ENCODE measurements at regions not wholly inside any gene's neighbourhood (a gene's known extent, or its start where the extent isn't known, plus 50 kb on each side); places are given as distances from the start of the nearest gene placed in this dataset.

DNA sequence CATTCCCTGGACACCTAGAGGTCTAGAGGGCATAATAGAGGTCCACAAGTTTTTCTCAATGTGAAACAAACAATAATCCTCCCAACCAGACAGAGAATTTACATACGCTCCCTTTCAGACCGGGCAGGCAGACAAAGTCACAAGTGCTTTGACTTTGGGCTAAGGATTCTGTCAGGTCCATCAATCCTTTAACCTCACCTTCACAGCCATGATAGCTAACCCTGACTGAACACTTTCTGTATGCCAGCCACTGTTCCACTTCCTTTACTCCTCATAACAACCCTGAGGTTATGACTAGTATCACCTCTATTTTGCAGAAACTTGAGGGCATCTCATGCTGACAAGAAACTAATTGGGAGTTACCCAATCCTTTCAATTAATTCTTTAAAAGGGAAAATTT, 118.8 kb upstream of the AFF2 start:
- DNase-seq (ENCODE audit: extremely low spot score) = no peak
- CTCF ChIA-PET = no interaction called here
- POLR2A ChIA-PET = no interaction called here
- TF ChIP-seq, protein P1, sequence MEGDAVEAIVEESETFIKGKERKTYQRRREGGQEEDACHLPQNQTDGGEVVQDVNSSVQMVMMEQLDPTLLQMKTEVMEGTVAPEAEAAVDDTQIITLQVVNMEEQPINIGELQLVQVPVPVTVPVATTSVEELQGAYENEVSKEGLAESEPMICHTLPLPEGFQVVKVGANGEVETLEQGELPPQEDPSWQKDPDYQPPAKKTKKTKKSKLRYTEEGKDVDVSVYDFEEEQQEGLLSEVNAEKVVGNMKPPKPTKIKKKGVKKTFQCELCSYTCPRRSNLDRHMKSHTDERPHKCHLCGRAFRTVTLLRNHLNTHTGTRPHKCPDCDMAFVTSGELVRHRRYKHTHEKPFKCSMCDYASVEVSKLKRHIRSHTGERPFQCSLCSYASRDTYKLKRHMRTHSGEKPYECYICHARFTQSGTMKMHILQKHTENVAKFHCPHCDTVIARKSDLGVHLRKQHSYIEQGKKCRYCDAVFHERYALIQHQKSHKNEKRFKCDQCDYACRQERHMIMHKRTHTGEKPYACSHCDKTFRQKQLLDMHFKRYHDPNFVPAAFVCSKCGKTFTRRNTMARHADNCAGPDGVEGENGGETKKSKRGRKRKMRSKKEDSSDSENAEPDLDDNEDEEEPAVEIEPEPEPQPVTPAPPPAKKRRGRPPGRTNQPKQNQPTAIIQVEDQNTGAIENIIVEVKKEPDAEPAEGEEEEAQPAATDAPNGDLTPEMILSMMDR (IDR thresholded peaks at IDR 0.05; ENCODE audit: control extremely low read depth, extremely low read depth, low read depth, missing control alignments) = no peak

- DNase-seq (ENCODE audit: extremely low spot score) = no peak
- ChIA-PET CTCF (interaction anchor here (1.0 kb wide), 1 partner anchor 9 kb away, joined by 3 read pairs; no protein-coding TSS in a partner anchor), POLR2A (no interaction called here)
- TF ChIP-seq, protein P1 (IDR thresholded peaks at IDR 0.05; ENCODE audit: control extremely low read depth, extremely low read depth, low read depth, missing control alignments) = no peak
Observed at GRCh38 chrX:148382983-148383382, 117.4 kb upstream of the AFF2 start.

DNA sequence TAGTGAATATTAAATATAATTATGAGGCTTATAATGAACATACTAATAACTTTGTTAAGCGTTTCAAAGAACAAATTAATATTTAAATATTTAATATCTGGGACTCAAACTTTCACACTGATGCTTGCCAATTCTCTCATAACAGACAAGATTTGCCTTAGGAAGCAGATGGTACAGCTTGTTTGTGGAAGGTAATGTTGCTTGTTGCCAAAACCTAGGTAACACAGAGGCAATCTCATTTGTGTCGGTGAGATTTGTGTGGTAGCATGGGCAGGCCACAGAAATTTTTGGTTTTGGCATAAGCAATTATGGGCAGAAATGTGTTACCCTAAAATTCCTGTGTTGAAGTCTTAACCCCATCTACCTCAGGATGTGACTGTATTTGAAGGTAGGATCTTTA, 114.9 kb upstream of the AFF2 start:
- no peak for DNase-seq (ENCODE audit: extremely low spot score)
- POLR2A ChIA-PET = no interaction called here
- CTCF ChIA-PET = no interaction called here
- TF ChIP-seq, protein P1 (IDR thresholded peaks at IDR 0.05; ENCODE audit: control extremely low read depth, extremely low read depth, low read depth, missing control alignments) = no peak

GRCh38 chrX:148389629-148390028, 110.8 kb upstream of the AFF2 start:
- CTCF ChIA-PET = no interaction called here
- TF ChIP-seq, protein P1 (IDR thresholded peaks at IDR 0.05; ENCODE audit: control extremely low read depth, extremely low read depth, low read depth, missing control alignments) = no peak
- POLR2A ChIA-PET = no interaction called here
- no peak for DNase-seq (ENCODE audit: extremely low spot score)

DNA sequence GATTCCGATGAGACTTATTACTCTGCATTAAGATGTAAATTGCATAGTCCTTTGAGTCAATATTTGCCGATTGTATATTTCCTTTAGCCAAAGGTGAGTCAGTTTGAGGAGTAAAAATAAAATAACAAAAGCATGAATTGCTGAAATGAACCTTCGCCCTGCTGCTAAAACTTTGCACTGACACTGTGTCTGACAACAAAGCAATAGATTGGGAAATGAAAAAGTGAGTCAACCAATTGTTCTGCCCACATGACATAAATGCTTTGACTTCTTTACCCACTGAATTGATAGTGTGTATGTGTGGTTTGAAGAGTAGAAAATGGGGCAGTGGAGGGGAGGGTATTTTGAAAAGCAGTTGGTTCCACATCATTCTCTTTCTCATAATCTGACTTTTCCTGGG, 88.4 kb upstream of the AFF2 start:
- ChIA-PET POLR2A (no interaction called here), CTCF (no interaction called here)
- no peak for DNase-seq (ENCODE audit: extremely low spot score)
- TF ChIP-seq, protein P1 (IDR thresholded peaks at IDR 0.05; ENCODE audit: control extremely low read depth, extremely low read depth, low read depth, missing control alignments) = no peak

DNA sequence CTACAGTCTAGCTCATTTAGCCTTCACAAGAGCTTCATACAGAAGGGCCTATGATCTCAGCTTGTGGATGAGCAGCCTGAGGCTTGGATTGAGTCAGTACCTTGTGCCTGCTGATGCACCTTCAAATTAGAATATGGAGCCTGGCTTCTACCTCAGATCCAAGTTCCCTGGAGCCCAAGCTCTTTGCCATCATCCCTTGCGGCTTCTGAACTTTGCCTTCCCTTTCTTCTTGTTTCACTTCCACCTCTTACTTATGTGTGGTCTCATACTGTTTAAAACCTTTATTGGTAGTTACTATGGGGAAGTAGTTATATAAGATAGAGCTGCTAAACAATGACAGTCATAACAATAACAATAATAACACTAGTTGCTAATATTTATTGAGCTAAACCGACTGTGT, 84.3 kb upstream of the AFF2 start:
- no peak for DNase-seq (ENCODE audit: extremely low spot score)
- ChIA-PET POLR2A (no interaction called here), CTCF (no interaction called here)
- TF ChIP-seq, protein P1 (IDR thresholded peaks at IDR 0.05; ENCODE audit: control extremely low read depth, extremely low read depth, low read depth, missing control alignments) = no peak

- CTCF ChIA-PET = no interaction called here
- TF ChIP-seq, protein P1 (IDR thresholded peaks at IDR 0.05; ENCODE audit: control extremely low read depth, extremely low read depth, low read depth, missing control alignments) = no peak
- POLR2A ChIA-PET = no interaction called here
- no peak for DNase-seq (ENCODE audit: extremely low spot score)
Observed at GRCh38 chrX:148416931-148417330, 83.5 kb upstream of the AFF2 start.
